GM10266 (cell line): ENCODE measurements at regions not wholly inside any gene's neighbourhood (a gene's known extent, or its start where the extent isn't known, plus 50 kb on each side); places are given as distances from the start of the nearest gene placed in this dataset.

Experiments used
- DNase-seq: peaks from one replicate; pipeline ENCODE4 v3.0.0; 2012; ENCODE audit errors: extremely low spot score
- TF ChIP-seq, protein P1 (sequence below): IDR thresholded peaks from 2 replicates; pipeline ENCODE4 v1.5.1; 2012; ENCODE audit warnings: mild to moderate bottlenecking, low read depth; ENCODE audit not compliant: control insufficient read depth, insufficient read depth; ENCODE audit errors: missing control alignments

DNA sequence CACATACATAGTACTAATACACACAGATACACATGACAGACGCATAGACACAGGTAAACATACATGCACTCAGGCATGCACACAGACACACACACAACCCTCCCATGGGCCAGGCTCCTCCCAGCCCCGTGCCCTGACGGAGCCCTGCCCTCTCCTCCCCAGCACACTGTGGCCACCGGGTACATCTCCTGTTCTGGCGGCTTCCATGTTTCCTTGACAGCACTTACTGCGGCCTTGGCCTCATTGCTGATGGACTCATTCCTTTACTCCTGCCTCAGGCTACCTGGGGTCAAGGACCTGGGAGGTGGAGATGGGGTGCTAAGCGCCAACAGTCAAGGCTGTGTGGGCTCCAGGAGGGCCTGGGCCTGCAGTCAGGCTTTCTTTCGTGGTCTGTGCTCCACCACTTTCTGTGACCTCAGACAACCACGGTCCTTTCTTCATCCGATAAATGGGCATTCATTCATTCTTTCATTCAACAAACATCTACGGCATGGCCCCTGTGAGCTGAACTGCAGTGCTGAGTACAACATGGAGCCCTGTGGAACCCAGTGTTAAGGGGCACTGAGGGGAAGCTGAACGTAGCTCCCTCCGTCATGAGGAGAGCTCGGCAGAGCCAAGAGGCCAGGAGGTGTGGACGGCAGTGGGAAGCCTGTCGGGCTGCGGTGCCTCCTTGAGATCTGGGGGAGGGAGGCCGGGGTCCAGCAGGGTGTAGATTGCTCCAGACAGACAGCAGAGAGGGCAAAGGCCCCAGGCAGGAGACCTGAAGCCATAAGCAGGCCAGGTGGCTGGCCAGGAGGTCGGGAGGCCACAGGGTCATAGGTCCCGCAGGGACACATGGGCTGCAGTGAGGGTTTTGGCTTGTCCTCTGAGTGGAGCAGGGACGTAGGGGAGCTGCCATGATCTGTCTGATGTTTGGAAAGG is 190.4 kb upstream of the HDAC4 start:
- no peak for DNase-seq
- TF ChIP-seq, protein P1, sequence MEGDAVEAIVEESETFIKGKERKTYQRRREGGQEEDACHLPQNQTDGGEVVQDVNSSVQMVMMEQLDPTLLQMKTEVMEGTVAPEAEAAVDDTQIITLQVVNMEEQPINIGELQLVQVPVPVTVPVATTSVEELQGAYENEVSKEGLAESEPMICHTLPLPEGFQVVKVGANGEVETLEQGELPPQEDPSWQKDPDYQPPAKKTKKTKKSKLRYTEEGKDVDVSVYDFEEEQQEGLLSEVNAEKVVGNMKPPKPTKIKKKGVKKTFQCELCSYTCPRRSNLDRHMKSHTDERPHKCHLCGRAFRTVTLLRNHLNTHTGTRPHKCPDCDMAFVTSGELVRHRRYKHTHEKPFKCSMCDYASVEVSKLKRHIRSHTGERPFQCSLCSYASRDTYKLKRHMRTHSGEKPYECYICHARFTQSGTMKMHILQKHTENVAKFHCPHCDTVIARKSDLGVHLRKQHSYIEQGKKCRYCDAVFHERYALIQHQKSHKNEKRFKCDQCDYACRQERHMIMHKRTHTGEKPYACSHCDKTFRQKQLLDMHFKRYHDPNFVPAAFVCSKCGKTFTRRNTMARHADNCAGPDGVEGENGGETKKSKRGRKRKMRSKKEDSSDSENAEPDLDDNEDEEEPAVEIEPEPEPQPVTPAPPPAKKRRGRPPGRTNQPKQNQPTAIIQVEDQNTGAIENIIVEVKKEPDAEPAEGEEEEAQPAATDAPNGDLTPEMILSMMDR: no peak

DNA sequence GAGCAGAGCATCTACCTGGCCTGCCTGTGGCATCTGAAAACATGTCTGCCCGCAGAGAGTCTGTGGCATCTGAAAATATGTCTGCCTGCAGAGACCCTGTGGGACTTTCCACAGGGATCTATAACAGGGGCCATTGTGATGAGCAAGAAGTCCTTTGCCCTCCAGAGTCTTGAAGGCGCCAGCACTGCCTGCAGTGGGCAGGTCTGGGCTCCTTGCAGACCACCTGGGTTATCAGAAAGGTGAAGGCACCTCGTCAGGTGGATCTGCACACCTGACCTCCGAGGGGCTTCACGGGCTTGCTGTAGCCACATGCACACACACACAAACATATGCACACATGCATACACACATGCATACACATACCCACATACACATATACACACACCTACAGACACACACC is 189.5 kb upstream of the HDAC4 start:
- TF ChIP-seq, protein P1: no peak
- DNase-seq: no peak

DNA sequence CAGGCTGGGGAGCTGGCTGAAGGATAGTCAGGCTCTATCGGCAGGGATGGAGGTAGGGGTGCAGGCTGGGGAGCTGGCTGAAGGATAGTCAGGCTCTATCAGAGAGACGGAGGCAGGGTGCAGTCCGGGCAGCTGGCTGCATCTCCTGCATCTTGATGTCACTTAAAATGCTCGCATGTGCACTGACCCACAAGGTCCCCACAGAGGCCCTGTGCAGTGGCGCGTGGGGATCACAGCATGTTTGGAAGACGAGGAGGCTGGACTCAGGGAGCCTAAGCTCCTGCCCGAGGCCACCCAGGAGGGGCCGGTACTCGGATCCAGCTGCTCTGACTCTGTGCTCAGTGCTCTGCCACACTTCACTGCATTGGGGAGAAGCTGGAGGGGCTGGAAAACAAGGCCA is 189.0 kb upstream of the HDAC4 start:
- TF ChIP-seq, protein P1: no peak
- no peak for DNase-seq

DNA sequence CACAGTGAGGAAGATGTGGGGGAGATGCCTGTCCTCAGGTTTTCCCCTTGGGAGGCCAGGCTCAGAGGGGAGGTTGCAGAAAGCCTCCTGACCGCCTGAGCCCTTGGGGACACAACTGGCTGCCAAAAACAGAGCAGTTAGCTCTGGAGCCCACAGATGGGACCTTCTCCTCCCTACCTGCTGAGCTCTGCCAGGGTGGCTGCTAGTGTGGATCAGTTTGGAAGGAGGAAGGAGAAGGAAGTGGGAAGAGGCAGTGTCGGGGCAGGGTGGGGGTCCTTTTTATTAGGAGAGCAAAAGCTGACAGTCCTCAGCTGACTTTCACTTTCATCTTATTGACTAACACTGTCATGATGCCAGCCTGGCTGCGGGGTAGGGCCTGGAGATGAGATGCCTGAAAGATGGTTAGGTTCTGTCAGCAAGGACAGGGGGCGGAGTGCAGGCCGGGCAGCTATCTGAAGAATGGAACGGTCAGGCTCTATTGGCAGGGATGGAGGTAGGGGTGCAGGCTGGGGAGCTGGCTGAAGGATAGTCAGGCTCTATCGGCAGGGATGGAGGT is 188.5 kb upstream of the HDAC4 start:
- TF ChIP-seq, protein P1: no peak
- no peak for DNase-seq

DNA sequence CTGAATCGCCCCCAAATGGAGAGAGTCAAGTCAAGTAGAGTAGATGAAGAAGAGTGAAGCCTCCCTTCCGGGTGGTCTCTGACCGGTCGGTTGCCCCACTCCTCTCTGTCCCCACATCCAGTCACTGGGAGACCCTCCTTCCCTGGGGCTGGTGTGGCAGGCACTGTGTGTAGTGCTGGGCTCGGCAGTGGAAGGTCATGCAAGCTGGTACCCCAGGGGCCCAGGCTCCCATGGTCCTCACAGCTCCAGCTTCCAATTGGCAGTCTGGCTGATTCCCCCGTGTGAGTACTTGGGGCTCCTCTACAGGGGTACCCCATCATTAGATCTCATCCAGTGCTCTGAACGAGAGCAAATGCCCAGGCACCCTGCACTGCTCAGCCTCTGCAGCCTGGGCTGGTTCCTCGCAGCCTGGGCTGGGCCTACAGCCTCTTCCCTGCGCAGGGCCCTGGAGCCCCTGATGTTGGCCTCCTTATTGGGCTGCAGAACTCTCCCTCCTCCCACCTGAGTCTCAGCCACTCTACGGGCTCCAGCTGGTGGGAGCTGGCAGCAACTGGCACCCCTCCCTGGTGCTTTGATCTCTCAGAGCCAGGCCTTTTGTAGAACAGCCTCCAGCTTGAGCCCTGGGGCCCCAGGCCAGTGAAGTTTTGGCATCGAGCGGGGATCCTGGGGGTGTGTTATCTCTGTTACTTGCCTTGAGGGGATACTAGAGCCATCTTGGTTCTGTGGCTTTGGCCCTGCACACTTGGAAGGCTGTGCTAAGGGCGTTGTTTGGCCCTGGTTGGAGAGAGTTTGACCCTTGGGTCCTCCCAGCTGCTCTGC is 187.8 kb upstream of the HDAC4 start:
- TF ChIP-seq, protein P1: no peak
- no peak for DNase-seq

DNA sequence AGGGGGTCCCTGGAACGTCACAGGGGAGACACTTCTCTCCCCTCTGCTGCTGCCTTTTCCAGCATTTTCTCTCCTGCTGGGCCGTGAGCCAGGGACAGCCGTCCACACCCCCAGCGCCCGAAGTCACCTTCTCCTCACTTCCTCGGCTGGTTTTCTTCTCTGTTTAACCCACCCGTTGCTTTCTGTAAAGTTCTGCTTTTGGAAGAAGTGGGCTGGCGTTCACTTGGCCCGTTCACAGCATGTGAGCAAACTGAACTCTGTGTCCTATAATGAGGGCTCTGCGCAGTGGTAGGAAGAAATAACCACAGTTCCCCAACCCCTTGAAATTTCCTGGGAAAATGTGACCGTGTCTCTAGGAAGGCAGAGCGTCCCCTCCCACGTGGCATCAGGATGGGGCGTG is 187.0 kb upstream of the HDAC4 start:
- no peak for DNase-seq
- TF ChIP-seq, protein P1: no peak
